GM18868 (cell line): ENCODE measurements at regions not wholly inside any gene's neighbourhood (a gene's known extent, or its start where the extent isn't known, plus 50 kb on each side); places are given as distances from the start of the nearest gene placed in this dataset.
"Not testable (repeated sequence)": the region's sequence is repeated elsewhere in the genome, so short reads cannot be mapped to it uniquely, and the experiment has no call there.

ENCODE experiments used
- ATAC-seq: cut with Tn5 transposase; IDR thresholded peaks from one replicate; pipeline ENCODE4 v1.9.1; 2021; ENCODE audit warnings: mild to moderate bottlenecking, moderate library complexity; ENCODE audit not compliant: unreplicated experiment

GRCh38 chr16:13336907-13337881 is 435.8 kb downstream of the SHISA9 start:
- ATAC-seq, result not testable (repeated sequence)

DNA sequence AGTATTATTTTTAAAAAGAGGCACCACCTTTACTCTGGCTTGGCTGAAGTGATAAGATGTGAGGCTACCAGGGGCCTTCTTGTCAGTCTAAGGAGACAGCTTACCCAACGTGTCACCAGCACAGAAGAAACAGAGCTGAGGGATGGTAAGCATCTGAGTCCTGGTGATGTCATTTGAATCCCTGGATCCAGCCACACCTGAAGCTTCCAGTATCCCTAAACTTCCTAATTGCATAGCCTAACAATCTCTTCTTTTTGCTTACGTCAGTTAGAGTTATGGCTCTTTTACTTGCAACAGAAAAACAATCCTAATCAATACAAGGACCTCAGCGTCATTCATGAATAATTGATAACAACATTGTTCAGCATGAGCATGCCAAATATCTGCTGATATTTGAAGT is 436.6 kb downstream of the SHISA9 start:
- ATAC-seq, result no peak

DNA sequence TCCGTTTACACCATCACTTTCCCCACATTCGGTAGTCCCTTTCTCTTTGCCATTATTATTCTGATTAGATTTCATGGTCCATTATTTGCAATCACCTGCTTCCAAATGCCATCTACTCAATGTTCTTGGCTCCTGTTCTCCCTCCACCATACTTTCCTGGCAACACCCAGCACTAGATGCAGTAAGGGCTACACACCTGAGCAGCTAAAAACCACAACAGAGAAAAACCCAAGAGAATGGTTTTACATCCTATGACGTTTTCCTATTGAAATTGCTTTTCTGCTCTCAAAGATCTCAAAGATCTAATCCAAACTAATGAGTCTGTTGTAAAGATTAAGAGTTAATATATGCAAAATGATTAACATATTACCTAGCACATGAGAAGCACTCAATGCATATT is 441.3 kb downstream of the SHISA9 start:
- no peak for ATAC-seq

DNA sequence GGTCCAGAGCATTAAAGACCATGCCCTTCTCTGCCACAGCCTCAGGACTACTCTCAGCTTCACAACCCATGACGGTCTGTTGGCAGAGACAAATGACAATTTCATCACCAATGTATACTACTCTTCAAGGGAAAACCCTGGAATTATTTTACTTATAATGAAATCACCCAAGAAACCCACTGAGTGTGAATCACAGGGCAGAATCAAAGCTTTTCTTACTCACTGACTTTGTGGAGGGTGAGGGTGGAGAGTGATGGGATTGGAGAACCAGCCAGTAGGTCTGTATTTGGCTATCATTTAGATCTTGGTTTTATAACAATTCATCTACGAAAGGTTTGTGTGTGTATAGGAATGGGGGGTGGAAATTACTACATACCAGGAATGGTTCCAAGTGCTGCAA is 442.6 kb downstream of the SHISA9 start:
- no peak for ATAC-seq

- no peak for ATAC-seq
Measured at GRCh38 chr16:13348416-13348815, 447.0 kb downstream of the SHISA9 start.

DNA sequence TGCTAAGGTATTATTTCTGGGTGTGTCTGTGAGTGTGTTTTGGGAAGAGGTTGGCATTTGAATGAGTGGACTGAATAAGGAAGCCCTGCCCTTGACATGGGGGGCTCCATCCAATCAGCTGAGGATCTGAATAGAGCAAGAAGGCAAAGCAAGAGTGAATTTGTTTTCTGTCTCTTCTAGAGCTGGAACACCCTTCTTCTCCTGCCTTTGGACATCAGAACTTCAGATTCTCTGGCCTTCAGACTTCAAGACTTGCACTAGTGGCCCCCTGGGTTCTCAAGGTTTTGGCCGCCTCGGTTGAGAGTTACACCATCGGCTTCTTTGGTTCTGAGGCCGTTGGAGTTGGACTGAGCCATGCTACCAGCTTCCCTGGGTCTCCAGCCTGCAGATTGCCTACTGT is 448.6 kb downstream of the SHISA9 start:
- no peak for ATAC-seq

GRCh38 chr16:13351181-13351580 is 449.8 kb downstream of the SHISA9 start:
- no peak for ATAC-seq

- no peak for ATAC-seq
Measured at GRCh38 chr16:13351601-13352217, 450.3 kb downstream of the SHISA9 start.

- ATAC-seq, result not testable (repeated sequence)
Measured at GRCh38 chr16:13352796-13353195, 451.4 kb downstream of the SHISA9 start.

GRCh38 chr16:13357842-13358241 is 456.4 kb downstream of the SHISA9 start:
- not testable (repeated sequence) for ATAC-seq

- ATAC-seq, result no peak
Measured at GRCh38 chr16:13359835-13360234, 458.4 kb downstream of the SHISA9 start.

GRCh38 chr16:13372421-13372820 is 471.0 kb downstream of the SHISA9 start:
- no peak for ATAC-seq

- ATAC-seq, result peak; percentile 72
Measured at GRCh38 chr16:13376174-13376573, 474.8 kb downstream of the SHISA9 start.

DNA sequence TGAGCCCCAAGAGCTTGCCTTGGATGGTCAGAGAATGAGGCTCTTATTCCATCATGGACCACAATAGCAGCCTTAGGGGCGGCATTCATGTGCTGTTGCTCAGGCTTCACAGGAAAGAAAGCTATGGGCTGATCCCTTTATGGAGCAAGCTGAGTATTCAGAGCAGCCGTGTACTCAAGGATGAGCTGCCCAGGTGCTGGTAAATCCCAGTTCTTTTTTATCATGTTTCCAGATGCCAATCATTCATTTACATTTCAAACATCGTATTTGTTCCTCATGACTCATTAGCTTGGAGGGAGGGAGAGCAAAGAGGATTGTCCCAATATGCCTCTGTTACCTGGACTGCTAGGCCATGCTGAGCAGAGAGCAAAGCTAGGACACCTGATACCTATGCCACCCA is 475.7 kb downstream of the SHISA9 start:
- ATAC-seq, result no peak

- ATAC-seq, result no peak
Measured at GRCh38 chr16:13378151-13378550, 476.8 kb downstream of the SHISA9 start.

DNA sequence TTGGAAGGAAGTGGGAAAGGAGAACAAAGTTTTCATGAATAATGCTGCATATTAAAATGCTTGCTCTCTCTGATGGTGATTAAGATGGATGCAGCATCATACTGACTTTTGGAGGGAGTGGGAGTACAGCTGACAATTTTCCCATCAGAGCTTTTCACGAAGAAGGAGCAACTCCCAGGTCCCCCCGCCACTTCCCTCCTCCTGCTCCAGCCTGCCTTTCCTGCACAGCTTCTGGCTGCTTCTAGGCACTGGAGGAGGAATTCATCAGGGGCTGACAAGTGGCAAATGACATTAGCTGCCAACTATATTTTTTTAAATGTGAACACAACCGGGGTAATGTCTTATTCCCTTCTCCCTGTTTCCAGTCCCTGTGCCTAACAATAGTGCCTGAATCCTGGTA is 477.9 kb downstream of the SHISA9 start:
- no peak for ATAC-seq

- ATAC-seq, result not testable (repeated sequence)
Measured at GRCh38 chr16:13385156-13386040, 484.0 kb downstream of the SHISA9 start.

GRCh38 chr16:13390093-13390985 is 488.9 kb downstream of the SHISA9 start:
- ATAC-seq, result peak; percentile 73

GRCh38 chr16:13390986-13391305 is 489.5 kb downstream of the SHISA9 start:
- no peak for ATAC-seq

GRCh38 chr16:13391337-13391736 is 489.9 kb downstream of the SHISA9 start:
- ATAC-seq, result peak; percentile 34
